ENCODE measurements at regions not wholly inside any gene's neighbourhood (a gene's known extent, or its start where the extent isn't known, plus 50 kb on each side); places are given as distances from the start of the nearest gene placed in this dataset.

DNA sequence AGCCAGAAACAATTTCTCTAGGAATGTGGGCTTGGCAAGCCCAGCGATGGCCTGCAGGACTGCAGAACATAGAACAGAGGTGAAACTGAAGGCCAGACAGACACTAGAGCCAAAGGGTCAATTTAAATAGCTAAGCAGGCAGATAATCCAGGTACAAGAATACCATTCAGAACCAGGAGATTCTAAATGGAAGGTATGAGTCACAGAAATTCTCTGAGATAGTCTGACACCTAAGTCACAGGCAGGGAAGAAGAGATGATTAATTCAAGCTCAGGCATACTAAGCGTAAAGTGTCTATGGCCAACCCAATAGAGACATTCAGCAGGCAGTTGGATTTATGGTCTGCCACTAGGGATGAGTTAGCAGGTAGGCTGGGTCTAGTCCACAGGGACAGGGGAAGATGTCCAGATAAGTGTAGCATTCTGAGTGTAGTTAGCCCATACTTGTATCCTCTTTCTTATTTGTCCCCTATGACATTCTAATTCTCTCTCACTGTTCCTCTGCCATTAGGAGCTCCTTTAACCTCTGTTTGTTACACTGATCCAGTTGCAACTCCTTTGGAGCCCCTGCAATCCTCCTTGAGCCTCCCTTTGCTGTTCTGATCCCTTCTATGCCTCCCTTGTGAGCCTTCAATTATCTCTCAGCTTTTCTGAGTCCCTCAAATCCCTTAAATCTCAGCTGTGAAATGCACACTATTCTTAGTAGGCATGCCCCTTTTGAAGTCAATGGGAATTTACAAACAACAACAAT lies 383.8 kb downstream of the LMO4 start:
- no peak for TF ChIP-seq EZH2 (IDR thresholded peaks at IDR 0.05; ENCODE audit: borderline replicate concordance, low read depth, low read length, poor library complexity, severe bottlenecking)
- TF ChIP-seq, protein P1, sequence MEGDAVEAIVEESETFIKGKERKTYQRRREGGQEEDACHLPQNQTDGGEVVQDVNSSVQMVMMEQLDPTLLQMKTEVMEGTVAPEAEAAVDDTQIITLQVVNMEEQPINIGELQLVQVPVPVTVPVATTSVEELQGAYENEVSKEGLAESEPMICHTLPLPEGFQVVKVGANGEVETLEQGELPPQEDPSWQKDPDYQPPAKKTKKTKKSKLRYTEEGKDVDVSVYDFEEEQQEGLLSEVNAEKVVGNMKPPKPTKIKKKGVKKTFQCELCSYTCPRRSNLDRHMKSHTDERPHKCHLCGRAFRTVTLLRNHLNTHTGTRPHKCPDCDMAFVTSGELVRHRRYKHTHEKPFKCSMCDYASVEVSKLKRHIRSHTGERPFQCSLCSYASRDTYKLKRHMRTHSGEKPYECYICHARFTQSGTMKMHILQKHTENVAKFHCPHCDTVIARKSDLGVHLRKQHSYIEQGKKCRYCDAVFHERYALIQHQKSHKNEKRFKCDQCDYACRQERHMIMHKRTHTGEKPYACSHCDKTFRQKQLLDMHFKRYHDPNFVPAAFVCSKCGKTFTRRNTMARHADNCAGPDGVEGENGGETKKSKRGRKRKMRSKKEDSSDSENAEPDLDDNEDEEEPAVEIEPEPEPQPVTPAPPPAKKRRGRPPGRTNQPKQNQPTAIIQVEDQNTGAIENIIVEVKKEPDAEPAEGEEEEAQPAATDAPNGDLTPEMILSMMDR (conservative IDR thresholded peaks at IDR 0.05; ENCODE audit: low read depth, low read length) = no peak

All from A673 (cell line).